ENCODE measurements at regions not wholly inside any gene's neighbourhood (a gene's known extent, or its start where the extent isn't known, plus 50 kb on each side); places are given as distances from the start of the nearest gene placed in this dataset.

GRCh38 chr14:46464341-46464740, 187.2 kb downstream of the RPL10L start:
- Histone ChIP-seq H4K20me1 (ENCODE audit: insufficient read depth, low read length) (no peaks in the 10 kb centered on the region), H3F3A (ENCODE audit: insufficient read depth, low read length) (no peaks in the 10 kb centered on the region), H3K9me2 (ENCODE audit: low read depth, low read length) (no peaks in the 10 kb centered on the region), H3K4me3 (ENCODE audit: low read depth, low read length, poor library complexity, severe bottlenecking) (no peak overlapping the region), H3K27me3 (ENCODE audit: insufficient read depth, low read length) (no peaks in the 10 kb centered on the region), H3K4me2 (ENCODE audit: low read length) (no peak overlapping the region), H3K27ac (ENCODE audit: low read depth, low read length, poor library complexity, severe bottlenecking) (no peak overlapping the region), H3K36me3 (ENCODE audit: insufficient read depth, low read length) (no peaks in the 10 kb centered on the region), H3K4me1 (ENCODE audit: insufficient read depth, low read length, severe bottlenecking) (no peaks in the 10 kb centered on the region), H3K79me2 (ENCODE audit: insufficient read depth, low read length) (no peaks in the 10 kb centered on the region), H3K9me3 (ENCODE audit: low read length) (peaks cover 4% of the 10 kb centered on the region; the same call in 1 of the 2 replicates), H3K9ac (ENCODE audit: low read length) (no peak overlapping the region), H2AFZ (ENCODE audit: low read length) (no peak overlapping the region)
- TF ChIP-seq CTCF (IDR thresholded peaks at IDR 0.05; ENCODE audit: low read length) (no peak), EZH2 (IDR thresholded peaks at IDR 0.05; ENCODE audit: borderline replicate concordance, low read length) (no peak)

- TF ChIP-seq EZH2 (IDR thresholded peaks at IDR 0.05; ENCODE audit: borderline replicate concordance, low read length) (no peak), CTCF (IDR thresholded peaks at IDR 0.05; ENCODE audit: low read length) (no peak)
These were observed 199.8 kb downstream of the RPL10L start for GRCh38 chr14:46451800-46452199.

GRCh38 chr14:46444666-46445065, 206.9 kb downstream of the RPL10L start:
- no peaks in the 10 kb centered on the region for H3K9me2 ChIP-seq (ENCODE audit: low read depth, low read length)
- no peaks in the 10 kb centered on the region for H3K27me3 ChIP-seq (ENCODE audit: insufficient read depth, low read length)
- no peaks in the 10 kb centered on the region for H3K79me2 ChIP-seq (ENCODE audit: insufficient read depth, low read length)
- no peaks in the 10 kb centered on the region for H3K36me3 ChIP-seq (ENCODE audit: insufficient read depth, low read length)
- H2AFZ ChIP-seq (ENCODE audit: low read length), result no peak overlapping the region
- no peaks in the 10 kb centered on the region for H3K4me1 ChIP-seq (ENCODE audit: insufficient read depth, low read length, severe bottlenecking)
- H3K4me2 ChIP-seq (ENCODE audit: low read length), result no peak overlapping the region
- no peaks in the 10 kb centered on the region for H3K9me3 ChIP-seq (ENCODE audit: low read length)
- TF ChIP-seq CTCF (IDR thresholded peaks at IDR 0.05; ENCODE audit: low read length) (no peak), EZH2 (IDR thresholded peaks at IDR 0.05; ENCODE audit: borderline replicate concordance, low read length) (no peak)
- no peak overlapping the region for H3K9ac ChIP-seq (ENCODE audit: low read length)
- H4K20me1 ChIP-seq (ENCODE audit: insufficient read depth, low read length), result no peaks in the 10 kb centered on the region
- H3F3A ChIP-seq (ENCODE audit: insufficient read depth, low read length), result no peaks in the 10 kb centered on the region
- no peak overlapping the region for H3K27ac ChIP-seq (ENCODE audit: low read depth, low read length, poor library complexity, severe bottlenecking)
- no peak overlapping the region for H3K4me3 ChIP-seq (ENCODE audit: low read depth, low read length, poor library complexity, severe bottlenecking)

More at GRCh38 chr14:46451800-46452199, 199.8 kb downstream of the RPL10L start:
- H3K36me3 ChIP-seq (ENCODE audit: insufficient read depth, low read length), result no peaks in the 10 kb centered on the region
- no peak overlapping the region for H2AFZ ChIP-seq (ENCODE audit: low read length)
- H3K27me3 ChIP-seq (ENCODE audit: insufficient read depth, low read length), result no peaks in the 10 kb centered on the region
- H4K20me1 ChIP-seq (ENCODE audit: insufficient read depth, low read length), result no peaks in the 10 kb centered on the region
- no peak overlapping the region for H3K4me2 ChIP-seq (ENCODE audit: low read length)
- H3K9me2 ChIP-seq (ENCODE audit: low read depth, low read length), result no peaks in the 10 kb centered on the region
- H3K9ac ChIP-seq (ENCODE audit: low read length), result no peak overlapping the region
- H3F3A ChIP-seq (ENCODE audit: insufficient read depth, low read length), result no peaks in the 10 kb centered on the region
- H3K9me3 ChIP-seq (ENCODE audit: low read length), result no peaks in the 10 kb centered on the region
- H3K4me1 ChIP-seq (ENCODE audit: insufficient read depth, low read length, severe bottlenecking), result no peaks in the 10 kb centered on the region
- no peak overlapping the region for H3K4me3 ChIP-seq (ENCODE audit: low read depth, low read length, poor library complexity, severe bottlenecking)
- no peak overlapping the region for H3K27ac ChIP-seq (ENCODE audit: low read depth, low read length, poor library complexity, severe bottlenecking)
- H3K79me2 ChIP-seq (ENCODE audit: insufficient read depth, low read length), result no peaks in the 10 kb centered on the region

Data from OCI-LY1 (cell line).